ENCODE measurements at regions not wholly inside any gene's neighbourhood (a gene's known extent, or its start where the extent isn't known, plus 50 kb on each side); places are given as distances from the start of the nearest gene placed in this dataset.

GRCh38 chr3:197447057-197447456 lies 108.7 kb downstream of the BDH1 start:
- Histone ChIP-seq H3K27me3 (ENCODE audit: control insufficient read depth in 1 of 2, insufficient read depth in 2 of 2, low read length in 2 of 2) (no peaks in the 10 kb centered on the region), H3K36me3 (ENCODE audit: control insufficient read depth in 1 of 2, insufficient read depth in 2 of 2, low read length in 2 of 2) (no peaks in the 10 kb centered on the region), H3K9me3 (ENCODE audit: control insufficient read depth in 1 of 2, low read length in 2 of 2) (no peaks in the 10 kb centered on the region), H3K4me3 (ENCODE audit: low read depth in 1 of 2, low read length in 2 of 2) (no peak overlapping the region), H3K4me1 (ENCODE audit: control insufficient read depth in 1 of 2, insufficient read depth in 2 of 2, low read length in 2 of 2) (no peaks in the 10 kb centered on the region), H3K27ac (ENCODE audit: low read depth, low read length) (no peak overlapping the region), H3K9ac (ENCODE audit: low read depth in 1 of 2, low read length in 2 of 2) (no peak overlapping the region)

GRCh38 chr3:197446700-197447056 lies 109.1 kb downstream of the BDH1 start:
- no peaks in the 10 kb centered on the region for H3K36me3 ChIP-seq (ENCODE audit: control insufficient read depth in 1 of 2, insufficient read depth in 2 of 2, low read length in 2 of 2)
- H3K4me3 ChIP-seq (ENCODE audit: low read depth in 1 of 2, low read length in 2 of 2) = no peak overlapping the region
- H3K27me3 ChIP-seq (ENCODE audit: control insufficient read depth in 1 of 2, insufficient read depth in 2 of 2, low read length in 2 of 2) = no peaks in the 10 kb centered on the region
- no peaks in the 10 kb centered on the region for H3K9me3 ChIP-seq (ENCODE audit: control insufficient read depth in 1 of 2, low read length in 2 of 2)
- no peak overlapping the region for H3K27ac ChIP-seq (ENCODE audit: low read depth, low read length)
- H3K9ac ChIP-seq (ENCODE audit: low read depth in 1 of 2, low read length in 2 of 2) = no peak overlapping the region
- no peaks in the 10 kb centered on the region for H3K4me1 ChIP-seq (ENCODE audit: control insufficient read depth in 1 of 2, insufficient read depth in 2 of 2, low read length in 2 of 2)

GRCh38 chr3:197445896-197446699 lies 109.7 kb downstream of the BDH1 start:
- Histone ChIP-seq H3K4me1 (ENCODE audit: control insufficient read depth in 1 of 2, insufficient read depth in 2 of 2, low read length in 2 of 2) (no peaks in the 10 kb centered on the region), H3K27me3 (ENCODE audit: control insufficient read depth in 1 of 2, insufficient read depth in 2 of 2, low read length in 2 of 2) (no peaks in the 10 kb centered on the region), H3K4me3 (ENCODE audit: low read depth in 1 of 2, low read length in 2 of 2) (no peak overlapping the region), H3K9ac (ENCODE audit: low read depth in 1 of 2, low read length in 2 of 2) (no peak overlapping the region), H3K36me3 (ENCODE audit: control insufficient read depth in 1 of 2, insufficient read depth in 2 of 2, low read length in 2 of 2) (no peaks in the 10 kb centered on the region), H3K27ac (ENCODE audit: low read depth, low read length) (no peak overlapping the region), H3K9me3 (ENCODE audit: control insufficient read depth in 1 of 2, low read length in 2 of 2) (no peaks in the 10 kb centered on the region)

- H3K9ac ChIP-seq (ENCODE audit: low read depth in 1 of 2, low read length in 2 of 2) = no peak overlapping the region
- no peak overlapping the region for H3K27ac ChIP-seq (ENCODE audit: low read depth, low read length)
- H3K36me3 ChIP-seq (ENCODE audit: control insufficient read depth in 1 of 2, insufficient read depth in 2 of 2, low read length in 2 of 2) = no peaks in the 10 kb centered on the region
- H3K4me3 ChIP-seq (ENCODE audit: low read depth in 1 of 2, low read length in 2 of 2) = no peak overlapping the region
- H3K27me3 ChIP-seq (ENCODE audit: control insufficient read depth in 1 of 2, insufficient read depth in 2 of 2, low read length in 2 of 2) = no peaks in the 10 kb centered on the region
- no peaks in the 10 kb centered on the region for H3K4me1 ChIP-seq (ENCODE audit: control insufficient read depth in 1 of 2, insufficient read depth in 2 of 2, low read length in 2 of 2)
- no peaks in the 10 kb centered on the region for H3K9me3 ChIP-seq (ENCODE audit: control insufficient read depth in 1 of 2, low read length in 2 of 2)
Observed at GRCh38 chr3:197444793-197445379, 110.9 kb downstream of the BDH1 start.

DNA sequence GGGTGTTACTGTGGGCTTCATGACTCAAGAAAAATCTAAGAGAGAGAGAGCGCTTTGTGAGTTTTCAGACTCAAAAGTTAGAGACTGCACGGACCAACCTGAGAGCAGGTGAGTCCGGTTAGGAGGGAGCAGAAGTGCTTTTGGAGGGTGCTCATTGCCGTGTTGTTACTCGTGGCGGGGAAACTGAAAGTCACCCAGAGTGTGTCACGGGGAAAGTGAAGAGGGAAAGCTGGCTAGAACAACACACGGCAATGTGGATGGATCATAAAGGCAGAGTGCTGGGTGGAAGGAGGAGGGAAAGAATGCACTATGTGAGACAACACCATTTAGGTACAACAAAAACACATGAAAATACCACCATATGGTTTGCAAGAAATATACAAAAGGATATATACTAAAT lies 112.3 kb downstream of the BDH1 start:
- H3K27ac ChIP-seq (ENCODE audit: low read depth, low read length) = no peak overlapping the region
- H3K36me3 ChIP-seq (ENCODE audit: control insufficient read depth in 1 of 2, insufficient read depth in 2 of 2, low read length in 2 of 2) = no peaks in the 10 kb centered on the region
- no peaks in the 10 kb centered on the region for H3K4me1 ChIP-seq (ENCODE audit: control insufficient read depth in 1 of 2, insufficient read depth in 2 of 2, low read length in 2 of 2)
- H3K9ac ChIP-seq (ENCODE audit: low read depth in 1 of 2, low read length in 2 of 2) = no peak overlapping the region
- no peaks in the 10 kb centered on the region for H3K9me3 ChIP-seq (ENCODE audit: control insufficient read depth in 1 of 2, low read length in 2 of 2)
- H3K4me3 ChIP-seq (ENCODE audit: low read depth in 1 of 2, low read length in 2 of 2) = no peak overlapping the region
- peaks cover 0 to 5% of the 10 kb centered on the region in 2 donors for H3K27me3 ChIP-seq (ENCODE audit: control insufficient read depth in 1 of 2, insufficient read depth in 2 of 2, low read length in 2 of 2)

DNA sequence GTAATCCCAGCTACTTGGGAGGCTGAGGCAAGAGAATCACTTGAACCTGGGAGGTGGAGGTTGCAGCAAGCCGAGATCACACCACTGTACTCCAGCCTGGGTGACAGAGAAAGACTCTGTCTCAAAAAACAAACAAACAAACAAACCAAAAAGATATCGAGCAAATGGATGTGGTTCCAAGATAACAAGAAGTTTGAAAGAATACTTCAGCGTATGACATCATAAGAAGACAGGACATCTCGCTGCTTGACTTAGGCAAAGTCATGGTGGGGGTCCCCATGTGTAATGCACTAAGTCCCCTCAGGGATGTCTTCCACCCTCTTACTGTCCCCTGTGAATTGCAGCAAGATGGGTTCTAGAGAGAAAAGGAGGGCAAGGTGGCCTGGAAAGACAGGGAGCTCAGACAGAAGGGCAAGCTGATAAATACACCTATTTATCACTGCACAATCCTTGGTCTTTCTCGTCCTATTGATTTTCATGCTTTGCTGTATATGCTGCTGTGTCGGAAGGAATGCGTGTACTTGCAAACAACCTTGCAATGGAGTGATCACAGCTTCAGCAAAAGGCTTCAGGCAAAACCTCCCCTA lies 115.0 kb downstream of the BDH1 start:
- Histone ChIP-seq H3K4me1 (ENCODE audit: control insufficient read depth in 1 of 2, insufficient read depth in 2 of 2, low read length in 2 of 2) (no peaks in the 10 kb centered on the region), H3K9ac (ENCODE audit: low read depth in 1 of 2, low read length in 2 of 2) (no peak overlapping the region), H3K9me3 (ENCODE audit: control insufficient read depth in 1 of 2, low read length in 2 of 2) (no peaks in the 10 kb centered on the region), H3K4me3 (ENCODE audit: low read depth in 1 of 2, low read length in 2 of 2) (no peak overlapping the region), H3K27ac (ENCODE audit: low read depth, low read length) (no peak overlapping the region), H3K36me3 (ENCODE audit: control insufficient read depth in 1 of 2, insufficient read depth in 2 of 2, low read length in 2 of 2) (no peaks in the 10 kb centered on the region), H3K27me3 (ENCODE audit: control insufficient read depth in 1 of 2, insufficient read depth in 2 of 2, low read length in 2 of 2) (peaks cover 0 to 5% of the 10 kb centered on the region in 2 donors)

GRCh38 chr3:197438906-197439305 lies 116.9 kb downstream of the BDH1 start:
- no peaks in the 10 kb centered on the region for H3K4me1 ChIP-seq (ENCODE audit: control insufficient read depth in 1 of 2, insufficient read depth in 2 of 2, low read length in 2 of 2)
- H3K27me3 ChIP-seq (ENCODE audit: control insufficient read depth in 1 of 2, insufficient read depth in 2 of 2, low read length in 2 of 2) = peaks cover 0 to 5% of the 10 kb centered on the region in 2 donors

DNA sequence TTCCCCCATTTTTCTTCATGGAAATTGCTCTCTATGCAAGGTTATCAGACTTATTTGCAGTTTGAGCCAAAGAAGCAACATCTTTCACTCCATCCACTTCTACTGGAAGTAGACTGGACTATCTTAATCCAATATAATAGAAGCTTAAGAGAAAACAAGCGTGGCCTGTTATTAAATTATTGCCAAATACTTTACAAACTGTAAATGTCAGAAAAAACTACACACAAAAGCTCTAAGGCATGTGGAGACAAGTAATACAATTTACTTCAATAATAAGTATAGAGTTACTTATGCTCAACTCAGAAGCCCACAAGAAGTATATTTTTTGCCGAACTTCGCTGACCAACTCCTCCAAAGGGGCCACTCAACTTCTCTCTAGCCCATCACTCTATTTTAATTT lies 120.3 kb downstream of the BDH1 start:
- H3K27me3 ChIP-seq (ENCODE audit: control insufficient read depth in 1 of 2, insufficient read depth in 2 of 2, low read length in 2 of 2) = peaks cover 0 to 5% of the 10 kb centered on the region in 2 donors
- H3K9ac ChIP-seq (ENCODE audit: low read depth in 1 of 2, low read length in 2 of 2) = no peak overlapping the region
- H3K4me1 ChIP-seq (ENCODE audit: control insufficient read depth in 1 of 2, insufficient read depth in 2 of 2, low read length in 2 of 2) = no peaks in the 10 kb centered on the region
- no peaks in the 10 kb centered on the region for H3K36me3 ChIP-seq (ENCODE audit: control insufficient read depth in 1 of 2, insufficient read depth in 2 of 2, low read length in 2 of 2)
- no peak overlapping the region for H3K27ac ChIP-seq (ENCODE audit: low read depth, low read length)
- H3K4me3 ChIP-seq (ENCODE audit: low read depth in 1 of 2, low read length in 2 of 2) = no peak overlapping the region
- no peaks in the 10 kb centered on the region for H3K9me3 ChIP-seq (ENCODE audit: control insufficient read depth in 1 of 2, low read length in 2 of 2)

More at GRCh38 chr3:197438906-197439305, 116.9 kb downstream of the BDH1 start:
- Histone ChIP-seq H3K9me3 (ENCODE audit: control insufficient read depth in 1 of 2, low read length in 2 of 2) (no peaks in the 10 kb centered on the region), H3K4me3 (ENCODE audit: low read depth in 1 of 2, low read length in 2 of 2) (no peak overlapping the region), H3K9ac (ENCODE audit: low read depth in 1 of 2, low read length in 2 of 2) (no peak overlapping the region), H3K36me3 (ENCODE audit: control insufficient read depth in 1 of 2, insufficient read depth in 2 of 2, low read length in 2 of 2) (no peaks in the 10 kb centered on the region), H3K27ac (ENCODE audit: low read depth, low read length) (no peak overlapping the region)

GRCh38 chr3:197434830-197435229 lies 120.9 kb downstream of the BDH1 start:
- H3K4me1 ChIP-seq (ENCODE audit: control insufficient read depth in 1 of 2, insufficient read depth in 2 of 2, low read length in 2 of 2) = no peaks in the 10 kb centered on the region
- no peak overlapping the region for H3K4me3 ChIP-seq (ENCODE audit: low read depth in 1 of 2, low read length in 2 of 2)
- no peak overlapping the region for H3K27ac ChIP-seq (ENCODE audit: low read depth, low read length)
- H3K9ac ChIP-seq (ENCODE audit: low read depth in 1 of 2, low read length in 2 of 2) = no peak overlapping the region
- H3K36me3 ChIP-seq (ENCODE audit: control insufficient read depth in 1 of 2, insufficient read depth in 2 of 2, low read length in 2 of 2) = no peaks in the 10 kb centered on the region
- H3K27me3 ChIP-seq (ENCODE audit: control insufficient read depth in 1 of 2, insufficient read depth in 2 of 2, low read length in 2 of 2) = peaks cover 0 to 5% of the 10 kb centered on the region in 2 donors
- H3K9me3 ChIP-seq (ENCODE audit: control insufficient read depth in 1 of 2, low read length in 2 of 2) = no peaks in the 10 kb centered on the region

DNA sequence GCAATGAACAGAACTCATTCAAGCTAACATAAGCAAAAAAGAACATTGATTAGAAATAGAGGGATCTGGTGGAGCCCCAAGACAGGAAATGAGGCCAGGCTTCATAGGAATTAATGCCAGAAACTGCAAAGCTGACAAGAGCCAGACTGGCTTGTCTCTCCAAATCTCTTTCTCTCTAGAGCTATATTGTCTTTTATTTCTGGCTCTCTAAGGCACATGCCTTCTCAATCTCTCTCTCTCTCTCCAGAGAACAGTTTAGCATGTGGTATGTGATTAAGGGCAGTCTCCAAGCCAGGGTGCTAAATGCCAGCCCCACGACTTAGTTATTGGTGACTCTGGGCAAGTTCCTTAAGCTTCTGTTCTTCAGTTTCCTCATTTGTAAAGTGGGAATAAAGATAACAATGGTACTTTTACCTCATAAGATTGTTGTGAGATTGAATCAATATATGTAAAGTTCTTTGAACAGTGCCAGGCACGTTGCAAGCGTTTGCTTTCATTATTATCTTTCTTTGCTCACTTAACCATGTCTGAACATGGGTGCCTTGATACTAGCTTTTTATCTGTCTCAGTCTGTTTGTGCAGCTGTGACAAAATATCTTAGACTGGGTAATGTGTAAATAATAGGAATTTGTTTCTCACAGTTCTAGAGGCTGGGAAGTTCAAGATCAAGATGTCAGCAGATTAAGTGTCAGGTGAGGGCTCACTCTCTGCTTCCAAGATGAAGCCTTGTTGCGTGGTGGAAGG lies 123.2 kb downstream of the BDH1 start:
- H3K27me3 ChIP-seq (ENCODE audit: control insufficient read depth in 1 of 2, insufficient read depth in 2 of 2, low read length in 2 of 2) = peaks cover 0 to 9% of the 10 kb centered on the region in 2 donors
- H3K9me3 ChIP-seq (ENCODE audit: control insufficient read depth in 1 of 2, low read length in 2 of 2) = no peaks in the 10 kb centered on the region
- peaks cover 10 to 16% of the 10 kb centered on the region in 2 donors for H3K4me1 ChIP-seq (ENCODE audit: control insufficient read depth in 1 of 2, insufficient read depth in 2 of 2, low read length in 2 of 2)
- H3K4me3 ChIP-seq (ENCODE audit: low read depth in 1 of 2, low read length in 2 of 2) = no peak overlapping the region
- no peak overlapping the region for H3K9ac ChIP-seq (ENCODE audit: low read depth in 1 of 2, low read length in 2 of 2)
- H3K27ac ChIP-seq (ENCODE audit: low read depth, low read length) = no peak overlapping the region
- H3K36me3 ChIP-seq (ENCODE audit: control insufficient read depth in 1 of 2, insufficient read depth in 2 of 2, low read length in 2 of 2) = no peaks in the 10 kb centered on the region
